ENCODE measurements at regions not wholly inside any gene's neighbourhood (a gene's known extent, or its start where the extent isn't known, plus 50 kb on each side); places are given as distances from the start of the nearest gene placed in this dataset.

GRCh38 chr13:78884571-78884970 is 225.6 kb upstream of the OBI1 start:
- no TSS peak for BruUV-seq (replicated peaks)
- no peak overlapping the region for H3K27ac ChIP-seq (ENCODE audit: low read depth, low read length, poor library complexity, severe bottlenecking)
- TF ChIP-seq CTCF (conservative IDR thresholded peaks at IDR 0.05; ENCODE audit: low read length) = no peak
- no peak for TF ChIP-seq EZH2phosphoT487 (IDR thresholded peaks at IDR 0.05; ENCODE audit: borderline replicate concordance, low read depth, low read length)
- H3K9me3 ChIP-seq (ENCODE audit: low read length) = no peaks in the 10 kb centered on the region
- no peaks in the 10 kb centered on the region for H3K79me2 ChIP-seq (ENCODE audit: insufficient read depth, low read depth, low read length)
- H3K4me1 ChIP-seq (ENCODE audit: insufficient read depth, low read length, poor library complexity, severe bottlenecking) = no peaks in the 10 kb centered on the region
- H3K4me2 ChIP-seq (ENCODE audit: low read length) = no peak overlapping the region
- intact Hi-C loops (cut with micrococcal nuclease; ENCODE audit: unreplicated experiment) = no loop called here
- H3K36me3 ChIP-seq (ENCODE audit: insufficient read depth, low read length) = no peaks in the 10 kb centered on the region
- no peak overlapping the region for H2AFZ ChIP-seq (ENCODE audit: low read length)
- POLR2A ChIA-PET = no interaction called here
- no peak for DNase-seq (ENCODE audit: low spot score)
- H3K4me3 ChIP-seq (ENCODE audit: low read depth, low read length, poor library complexity, severe bottlenecking) = no peak overlapping the region
- CTCF ChIA-PET (ENCODE audit: unreplicated experiment) = no interaction called here
- no peaks in the 10 kb centered on the region for H4K20me1 ChIP-seq (ENCODE audit: insufficient read depth, low read length)
- H3K9me2 ChIP-seq (ENCODE audit: insufficient read depth, low read length) = no peaks in the 10 kb centered on the region

DNA sequence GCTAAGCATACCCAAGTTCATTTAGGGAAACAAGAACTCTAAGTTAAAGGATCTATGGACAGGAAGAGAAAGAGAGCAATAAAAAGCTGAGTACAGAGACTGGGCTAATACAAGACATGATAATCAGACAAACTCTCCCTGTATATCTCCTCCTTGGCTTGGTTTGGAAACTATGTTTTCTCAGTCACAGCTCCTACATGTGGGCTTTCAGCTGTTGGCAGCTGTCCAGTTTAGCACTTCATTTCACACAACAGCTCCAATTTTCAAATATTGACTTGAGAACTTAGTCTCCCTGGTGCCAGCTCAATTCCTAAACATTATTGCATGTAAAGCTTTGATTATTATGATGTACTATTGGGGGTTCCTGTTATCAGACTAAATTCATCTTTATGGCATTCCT is 222.8 kb upstream of the OBI1 start:
- no peak overlapping the region for H3K4me3 ChIP-seq (ENCODE audit: low read depth, low read length, poor library complexity, severe bottlenecking)
- DNase-seq (ENCODE audit: low spot score) = no peak
- no peaks in the 10 kb centered on the region for H3K9me2 ChIP-seq (ENCODE audit: insufficient read depth, low read length)
- POLR2A ChIA-PET = interaction anchor here (0.6 kb wide), 1 partner anchor 295 kb away, joined by 3 read pairs; no protein-coding TSS in a partner anchor
- H2AFZ ChIP-seq (ENCODE audit: low read length) = no peak overlapping the region
- no peak overlapping the region for H3K27ac ChIP-seq (ENCODE audit: low read depth, low read length, poor library complexity, severe bottlenecking)
- CTCF ChIA-PET (ENCODE audit: unreplicated experiment) = no interaction called here
- no peak for TF ChIP-seq EZH2phosphoT487 (IDR thresholded peaks at IDR 0.05; ENCODE audit: borderline replicate concordance, low read depth, low read length)
- no peak for TF ChIP-seq CTCF (conservative IDR thresholded peaks at IDR 0.05; ENCODE audit: low read length)
- H3K4me2 ChIP-seq (ENCODE audit: low read length) = no peak overlapping the region
- H3K79me2 ChIP-seq (ENCODE audit: insufficient read depth, low read depth, low read length) = no peaks in the 10 kb centered on the region
- no peaks in the 10 kb centered on the region for H3K4me1 ChIP-seq (ENCODE audit: insufficient read depth, low read length, poor library complexity, severe bottlenecking)
- no peaks in the 10 kb centered on the region for H3K36me3 ChIP-seq (ENCODE audit: insufficient read depth, low read length)
- intact Hi-C loops (cut with micrococcal nuclease; ENCODE audit: unreplicated experiment) = no loop called here
- no peaks in the 10 kb centered on the region for H4K20me1 ChIP-seq (ENCODE audit: insufficient read depth, low read length)
- H3K9me3 ChIP-seq (ENCODE audit: low read length) = no peaks in the 10 kb centered on the region
- no TSS peak for BruUV-seq (replicated peaks)

DNA sequence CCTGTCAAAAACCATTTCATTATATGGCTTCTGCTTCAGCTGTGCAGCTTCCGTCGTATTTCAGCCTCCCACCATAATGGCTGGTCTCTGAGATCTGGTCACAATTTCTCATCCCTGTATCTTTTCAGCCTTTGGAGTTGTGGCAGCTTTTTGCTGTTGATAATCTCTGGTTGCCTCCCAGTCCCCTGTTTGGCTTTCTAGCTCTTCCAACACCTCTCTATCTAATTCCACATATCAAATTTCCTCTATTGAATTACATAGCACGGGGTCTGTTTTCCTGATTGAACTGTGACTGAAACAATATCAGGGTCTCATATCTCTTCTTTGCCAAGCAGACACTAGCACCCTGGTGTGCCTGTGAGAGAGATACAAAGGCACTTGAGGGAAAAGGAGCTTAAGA is 222.1 kb upstream of the OBI1 start:
- H2AFZ ChIP-seq (ENCODE audit: low read length) = no peak overlapping the region
- TF ChIP-seq CTCF (conservative IDR thresholded peaks at IDR 0.05; ENCODE audit: low read length) = no peak
- no peak for TF ChIP-seq EZH2phosphoT487 (IDR thresholded peaks at IDR 0.05; ENCODE audit: borderline replicate concordance, low read depth, low read length)
- no peak overlapping the region for H3K4me3 ChIP-seq (ENCODE audit: low read depth, low read length, poor library complexity, severe bottlenecking)
- ChIA-PET POLR2A (interaction anchor here (0.6 kb wide), 1 partner anchor 294 kb away, joined by 3 read pairs; no protein-coding TSS in a partner anchor), CTCF (ENCODE audit: unreplicated experiment) (no interaction called here)
- H4K20me1 ChIP-seq (ENCODE audit: insufficient read depth, low read length) = no peaks in the 10 kb centered on the region
- intact Hi-C loops (cut with micrococcal nuclease; ENCODE audit: unreplicated experiment) = no loop called here
- no peaks in the 10 kb centered on the region for H3K9me2 ChIP-seq (ENCODE audit: insufficient read depth, low read length)
- BruUV-seq (replicated peaks) = no TSS peak
- H3K9me3 ChIP-seq (ENCODE audit: low read length) = no peaks in the 10 kb centered on the region
- no peaks in the 10 kb centered on the region for H3K4me1 ChIP-seq (ENCODE audit: insufficient read depth, low read length, poor library complexity, severe bottlenecking)
- no peak overlapping the region for H3K4me2 ChIP-seq (ENCODE audit: low read length)
- H3K27ac ChIP-seq (ENCODE audit: low read depth, low read length, poor library complexity, severe bottlenecking) = no peak overlapping the region
- H3K36me3 ChIP-seq (ENCODE audit: insufficient read depth, low read length) = no peaks in the 10 kb centered on the region
- no peak for DNase-seq (ENCODE audit: low spot score)
- H3K79me2 ChIP-seq (ENCODE audit: insufficient read depth, low read depth, low read length) = no peaks in the 10 kb centered on the region

Data from OCI-LY7 (cell line).